ENCODE measurements at regions not wholly inside any gene's neighbourhood (a gene's known extent, or its start where the extent isn't known, plus 50 kb on each side); places are given as distances from the start of the nearest gene placed in this dataset.

DNA sequence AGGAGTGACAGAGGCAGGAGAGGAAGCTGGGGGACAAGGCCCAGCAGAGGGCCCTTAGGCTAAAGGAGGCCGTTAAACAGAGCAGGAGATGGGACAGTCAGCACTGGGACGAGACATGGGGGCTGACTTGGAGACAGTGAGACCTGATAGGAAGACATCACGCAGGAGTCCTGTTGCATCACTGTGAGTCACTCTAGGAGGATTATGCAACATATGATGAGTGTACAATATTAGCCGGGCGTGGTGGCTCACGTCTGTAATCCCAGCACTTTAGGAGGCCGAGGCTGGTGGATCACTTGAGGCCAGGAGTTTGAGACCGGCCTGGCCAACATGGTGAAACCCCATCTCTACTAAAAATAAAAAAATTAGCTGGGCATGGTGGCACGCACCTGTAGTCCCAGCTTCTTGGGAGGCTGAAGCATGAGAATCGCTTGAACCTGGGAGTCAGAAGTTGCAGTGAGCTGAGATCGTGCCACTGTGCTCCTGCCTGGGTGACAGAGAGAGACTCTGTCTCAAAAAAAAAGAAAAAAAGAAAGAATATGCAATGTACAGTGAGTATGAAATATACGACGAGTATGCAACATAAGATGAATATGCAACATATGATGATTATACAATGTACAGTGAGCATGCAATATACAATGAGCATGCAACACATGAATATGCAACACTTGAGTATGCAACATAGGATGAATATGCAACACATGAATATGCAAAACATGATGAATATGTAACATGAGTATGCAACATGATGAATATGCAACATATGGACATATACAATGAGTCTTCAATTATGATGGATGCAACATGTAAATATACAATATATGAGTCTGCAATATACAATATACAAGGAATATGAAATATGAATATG, 83.3 kb upstream of the ID2 start (continued):
- TF ChIP-seq, protein P1, sequence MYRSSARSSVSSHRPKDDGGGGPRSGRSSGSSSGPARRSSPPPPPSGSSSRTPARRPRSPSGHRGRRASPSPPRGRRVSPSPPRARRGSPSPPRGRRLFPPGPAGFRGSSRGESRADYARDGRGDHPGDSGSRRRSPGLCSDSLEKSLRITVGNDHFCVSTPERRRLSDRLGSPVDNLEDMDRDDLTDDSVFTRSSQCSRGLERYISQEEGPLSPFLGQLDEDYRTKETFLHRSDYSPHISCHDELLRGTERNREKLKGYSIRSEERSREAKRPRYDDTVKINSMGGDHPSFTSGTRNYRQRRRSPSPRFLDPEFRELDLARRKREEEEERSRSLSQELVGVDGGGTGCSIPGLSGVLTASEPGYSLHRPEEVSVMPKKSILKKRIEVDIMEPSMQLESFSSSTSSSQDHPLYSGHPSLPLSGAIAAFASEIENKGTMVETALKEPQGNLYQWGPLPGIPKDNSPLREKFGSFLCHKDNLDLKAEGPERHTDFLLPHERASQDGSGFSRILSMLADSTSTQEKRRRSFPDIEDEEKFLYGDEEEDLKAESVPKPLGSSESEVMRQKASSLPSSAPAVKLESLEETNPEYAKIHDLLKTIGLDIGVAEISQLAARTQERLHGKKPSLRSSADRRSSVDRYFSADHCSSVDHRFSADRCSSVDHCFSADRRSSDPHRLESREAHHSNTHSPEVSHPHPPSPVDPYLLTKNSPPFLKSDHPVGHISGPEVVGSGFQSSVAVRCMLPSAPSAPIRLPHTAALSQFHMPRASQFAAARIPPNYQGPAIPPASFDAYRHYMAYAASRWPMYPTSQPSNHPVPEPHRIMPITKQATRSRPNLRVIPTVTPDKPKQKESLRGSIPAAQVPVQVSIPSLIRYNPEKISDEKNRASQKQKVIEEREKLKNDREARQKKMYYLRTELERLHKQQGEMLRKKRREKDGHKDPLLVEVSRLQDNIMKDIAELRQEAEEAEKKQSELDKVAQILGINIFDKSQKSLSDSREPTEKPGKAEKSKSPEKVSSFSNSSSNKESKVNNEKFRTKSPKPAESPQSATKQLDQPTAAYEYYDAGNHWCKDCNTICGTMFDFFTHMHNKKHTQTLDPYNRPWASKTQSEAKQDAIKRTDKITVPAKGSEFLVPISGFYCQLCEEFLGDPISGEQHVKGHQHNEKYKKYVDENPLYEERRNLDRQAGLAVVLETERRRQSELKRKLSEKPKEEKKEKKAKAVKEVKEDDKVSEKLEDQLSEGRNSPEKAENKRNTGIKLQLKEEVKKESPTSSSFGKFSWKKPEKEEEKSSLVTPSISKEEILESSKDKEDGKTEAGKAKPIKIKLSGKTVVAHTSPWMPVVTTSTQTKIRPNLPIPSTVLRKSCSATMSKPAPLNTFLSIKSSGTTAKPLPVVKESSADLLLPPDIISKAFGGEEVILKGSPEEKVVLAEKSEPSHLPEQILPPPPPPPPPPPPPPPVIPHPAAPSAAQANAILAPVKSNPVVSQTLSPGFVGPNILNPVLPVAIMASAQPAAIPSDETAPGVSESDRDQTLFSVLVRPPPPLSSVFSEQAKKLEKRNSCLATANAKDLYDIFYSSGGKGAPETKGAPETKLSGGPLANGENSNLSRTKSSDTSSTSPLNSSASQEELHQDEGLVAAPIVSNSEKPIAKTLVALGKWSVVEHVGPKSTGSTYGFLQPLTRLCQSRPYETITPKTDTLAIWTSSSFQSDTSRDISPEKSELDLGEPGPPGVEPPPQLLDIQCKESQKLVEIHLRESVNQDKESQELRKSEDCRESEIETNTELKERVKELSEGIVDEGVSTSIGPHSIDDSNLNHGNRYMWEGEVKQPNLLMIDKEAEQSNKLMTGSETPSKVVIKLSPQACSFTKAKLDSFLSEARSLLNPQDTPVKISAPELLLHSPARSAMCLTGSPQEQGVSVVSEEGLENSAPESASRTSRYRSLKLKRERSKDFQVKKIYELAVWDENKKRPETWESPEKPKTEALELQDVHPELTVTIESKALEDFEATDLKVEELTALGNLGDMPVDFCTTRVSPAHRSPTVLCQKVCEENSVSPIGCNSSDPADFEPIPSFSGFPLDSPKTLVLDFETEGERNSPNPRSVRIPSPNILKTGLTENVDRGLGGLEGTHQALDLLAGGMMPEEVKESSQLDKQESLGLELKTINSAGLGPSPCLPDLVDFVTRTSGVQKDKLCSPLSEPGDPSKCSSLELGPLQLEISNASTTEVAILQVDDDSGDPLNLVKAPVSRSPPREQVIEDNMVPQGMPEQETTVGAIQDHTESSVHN (IDR thresholded peaks at IDR 0.05; ENCODE audit: borderline replicate concordance in 1 of 2, low read depth in 1 of 2), result peak in 1 of 2 experiments; percentile 99; a peak in 2 of 4 replicates
- TF ChIP-seq, protein P2, sequence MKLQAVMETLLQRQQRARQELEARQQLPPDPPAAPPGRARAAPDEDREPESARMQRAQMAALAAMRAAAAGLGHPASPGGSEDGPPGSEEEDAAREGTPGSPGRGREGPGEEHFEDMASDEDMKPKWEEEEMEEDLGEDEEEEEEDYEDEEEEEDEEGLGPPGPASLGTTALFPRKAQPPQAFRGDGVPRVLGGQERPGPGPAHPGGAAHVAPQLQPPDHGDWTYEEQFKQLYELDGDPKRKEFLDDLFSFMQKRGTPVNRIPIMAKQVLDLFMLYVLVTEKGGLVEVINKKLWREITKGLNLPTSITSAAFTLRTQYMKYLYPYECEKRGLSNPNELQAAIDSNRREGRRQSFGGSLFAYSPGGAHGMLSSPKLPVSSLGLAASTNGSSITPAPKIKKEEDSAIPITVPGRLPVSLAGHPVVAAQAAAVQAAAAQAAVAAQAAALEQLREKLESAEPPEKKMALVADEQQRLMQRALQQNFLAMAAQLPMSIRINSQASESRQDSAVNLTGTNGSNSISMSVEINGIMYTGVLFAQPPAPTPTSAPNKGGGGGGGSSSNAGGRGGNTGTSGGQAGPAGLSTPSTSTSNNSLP (IDR thresholded peaks at IDR 0.05; ENCODE audit: borderline replicate concordance, low read depth, low read length), result 0 out of 2 replicates have a peak, but pooled peaks have one; percentile 44
- peak; percentile 47 to 57; a peak in 3 of 4 replicates for TF ChIP-seq KDM1A (IDR thresholded peaks at IDR 0.05)
- no peak for TF ChIP-seq ZNF143 (CRISPR knock-in tag; IDR thresholded peaks at IDR 0.05)
- peak in 1 of 2 experiments; percentile 46; a peak in 2 of 4 replicates for TF ChIP-seq FOXK2 (conservative IDR thresholded peaks at IDR 0.05 in 1 of 2, IDR thresholded peaks at IDR 0.05 in 1 of 2; ENCODE audit: low read depth in 2 of 2)
- no peak for TF ChIP-seq NR4A1 (CRISPR knock-in tag; IDR thresholded peaks at IDR 0.05)
- TF ChIP-seq NR4A1 (tag; IDR thresholded peaks at IDR 0.05), result peak; percentile 60; the same call in 1 of the 2 replicates
- TF ChIP-seq, protein P3, sequence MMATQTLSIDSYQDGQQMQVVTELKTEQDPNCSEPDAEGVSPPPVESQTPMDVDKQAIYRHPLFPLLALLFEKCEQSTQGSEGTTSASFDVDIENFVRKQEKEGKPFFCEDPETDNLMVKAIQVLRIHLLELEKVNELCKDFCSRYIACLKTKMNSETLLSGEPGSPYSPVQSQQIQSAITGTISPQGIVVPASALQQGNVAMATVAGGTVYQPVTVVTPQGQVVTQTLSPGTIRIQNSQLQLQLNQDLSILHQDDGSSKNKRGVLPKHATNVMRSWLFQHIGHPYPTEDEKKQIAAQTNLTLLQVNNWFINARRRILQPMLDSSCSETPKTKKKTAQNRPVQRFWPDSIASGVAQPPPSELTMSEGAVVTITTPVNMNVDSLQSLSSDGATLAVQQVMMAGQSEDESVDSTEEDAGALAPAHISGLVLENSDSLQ (IDR thresholded peaks at IDR 0.05), result peak; percentile 74
- peak; percentile 100 for TF ChIP-seq CEBPB (tag; IDR thresholded peaks at IDR 0.05)
- TF ChIP-seq, protein P4, sequence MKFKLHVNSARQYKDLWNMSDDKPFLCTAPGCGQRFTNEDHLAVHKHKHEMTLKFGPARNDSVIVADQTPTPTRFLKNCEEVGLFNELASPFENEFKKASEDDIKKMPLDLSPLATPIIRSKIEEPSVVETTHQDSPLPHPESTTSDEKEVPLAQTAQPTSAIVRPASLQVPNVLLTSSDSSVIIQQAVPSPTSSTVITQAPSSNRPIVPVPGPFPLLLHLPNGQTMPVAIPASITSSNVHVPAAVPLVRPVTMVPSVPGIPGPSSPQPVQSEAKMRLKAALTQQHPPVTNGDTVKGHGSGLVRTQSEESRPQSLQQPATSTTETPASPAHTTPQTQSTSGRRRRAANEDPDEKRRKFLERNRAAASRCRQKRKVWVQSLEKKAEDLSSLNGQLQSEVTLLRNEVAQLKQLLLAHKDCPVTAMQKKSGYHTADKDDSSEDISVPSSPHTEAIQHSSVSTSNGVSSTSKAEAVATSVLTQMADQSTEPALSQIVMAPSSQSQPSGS (CRISPR knock-in tag; IDR thresholded peaks at IDR 0.05), result no peak; the same call in 1 of the 2 replicates
- no peak for TF ChIP-seq YBX1 (IDR thresholded peaks at IDR 0.05)
- no peak for TF ChIP-seq SNIP1 (IDR thresholded peaks at IDR 0.05; ENCODE audit: low read depth)
- TF ChIP-seq KLF6 (CRISPR knock-in tag; IDR thresholded peaks at IDR 0.05; ENCODE audit: borderline replicate concordance), result 0 out of 2 replicates have a peak, but pooled peaks have one; percentile 40
- TF ChIP-seq SMAD1 (IDR thresholded peaks at IDR 0.05; ENCODE audit: low read depth, low read length, partially characterized antibody), result peak; percentile 86
- TF ChIP-seq CTBP1 (IDR thresholded peaks at IDR 0.05; ENCODE audit: borderline replicate concordance), result peak; percentile 92

Measured in K562 (cell line).